ENCODE measurements at regions not wholly inside any gene's neighbourhood (a gene's known extent, or its start where the extent isn't known, plus 50 kb on each side); places are given as distances from the start of the nearest gene placed in this dataset.
A peak's percentile ranks its signal among the peaks of the same experiment; 100 is the strongest.
"Not testable (repeated sequence)": the region's sequence is repeated elsewhere in the genome, so short reads cannot be mapped to it uniquely, and the experiment has no call there.

DNA sequence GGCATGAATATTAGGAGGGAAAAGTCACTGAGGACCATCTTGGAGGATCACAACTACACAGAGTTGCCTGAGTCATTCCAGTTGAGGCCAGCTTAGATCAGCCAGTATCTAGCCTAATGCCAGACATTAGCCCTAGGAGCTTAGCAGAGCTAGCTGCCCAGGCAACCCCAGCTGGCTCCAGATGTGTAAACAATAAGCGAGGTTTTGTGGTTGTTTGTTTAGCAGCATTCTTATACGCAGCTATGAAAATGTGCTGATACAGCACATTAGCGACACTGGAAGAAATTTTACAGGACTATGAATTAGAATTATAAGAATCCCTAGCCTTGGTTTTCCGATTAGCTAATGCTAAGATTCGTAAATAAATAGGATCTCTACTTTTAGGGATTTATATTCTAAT is 59.3 kb downstream of the BTBD3 start:
- no peak for DNase-seq

DNA sequence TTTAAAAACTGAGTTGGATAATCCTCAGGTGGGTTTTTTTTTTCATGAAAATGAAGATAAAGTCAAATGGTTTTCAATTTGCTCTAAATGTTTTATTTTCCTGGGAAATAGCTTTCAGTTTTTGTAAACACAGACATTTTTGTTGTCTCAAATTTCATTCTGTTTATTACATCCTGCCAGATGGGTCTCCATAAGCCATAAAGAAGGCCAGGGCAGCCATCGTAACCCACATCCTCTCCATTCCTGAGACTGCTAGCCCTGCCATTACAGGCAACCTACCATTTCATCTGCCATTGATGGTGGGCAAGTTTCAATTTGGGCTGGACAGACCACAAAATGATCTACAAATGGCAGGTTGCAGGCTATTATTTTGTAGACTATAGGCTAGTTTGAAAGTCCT is 60.8 kb downstream of the BTBD3 start:
- no peak for DNase-seq

DNA sequence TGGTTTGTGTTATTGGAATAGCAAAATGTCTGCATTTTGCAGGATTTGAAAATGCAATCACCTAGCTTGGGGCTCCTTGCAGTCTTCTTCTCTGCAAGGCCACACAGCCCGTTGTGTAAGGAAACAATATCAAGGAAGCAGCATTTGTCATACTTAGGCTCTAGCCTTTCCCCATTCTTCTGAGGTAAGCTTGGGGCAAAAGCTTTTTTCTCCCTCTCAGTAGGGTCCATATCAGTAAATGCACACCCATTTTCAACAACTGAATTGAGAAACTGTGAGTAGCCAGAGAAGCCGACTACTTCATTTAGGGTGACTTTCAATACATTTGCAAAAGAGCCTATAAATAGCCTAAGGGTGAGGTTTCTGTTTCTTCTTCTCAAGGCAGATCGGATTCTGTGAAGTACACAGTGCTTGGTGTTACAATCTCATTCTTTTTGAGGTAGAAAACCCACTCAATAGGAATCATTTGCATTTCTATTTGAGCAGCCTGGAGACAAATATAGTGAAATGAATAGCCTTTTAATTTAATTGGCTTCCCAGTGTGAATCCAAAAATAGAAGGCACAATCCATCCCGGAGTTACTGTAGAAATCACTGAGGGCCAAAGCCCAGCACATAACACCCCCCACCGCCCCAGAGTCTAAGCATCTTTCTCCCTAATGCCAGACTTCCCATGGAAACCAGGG is 61.8 kb downstream of the BTBD3 start:
- peak in 3 of 14 donors; percentile 4 to 11 (median 9) for DNase-seq

DNA sequence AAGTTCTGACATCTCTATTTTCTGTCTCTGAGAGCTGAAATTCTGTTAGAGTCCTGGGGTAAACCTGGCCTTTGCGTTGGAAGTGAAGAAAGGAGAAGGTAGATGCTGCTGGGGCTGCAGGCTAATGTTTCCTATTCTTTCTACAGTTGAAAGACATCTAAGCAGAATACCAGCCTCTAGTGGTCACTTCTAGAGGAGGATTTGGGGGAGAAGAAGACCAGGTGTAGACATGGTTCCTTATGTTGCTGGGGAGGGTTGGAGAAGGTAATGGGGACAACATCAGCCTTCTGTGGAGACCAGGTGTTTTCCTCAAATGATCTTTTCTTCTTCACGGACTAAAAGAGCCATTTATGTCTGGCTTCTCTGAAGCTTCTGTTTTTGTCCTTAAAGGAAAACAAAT is 62.6 kb downstream of the BTBD3 start:
- no peak for DNase-seq

DNA sequence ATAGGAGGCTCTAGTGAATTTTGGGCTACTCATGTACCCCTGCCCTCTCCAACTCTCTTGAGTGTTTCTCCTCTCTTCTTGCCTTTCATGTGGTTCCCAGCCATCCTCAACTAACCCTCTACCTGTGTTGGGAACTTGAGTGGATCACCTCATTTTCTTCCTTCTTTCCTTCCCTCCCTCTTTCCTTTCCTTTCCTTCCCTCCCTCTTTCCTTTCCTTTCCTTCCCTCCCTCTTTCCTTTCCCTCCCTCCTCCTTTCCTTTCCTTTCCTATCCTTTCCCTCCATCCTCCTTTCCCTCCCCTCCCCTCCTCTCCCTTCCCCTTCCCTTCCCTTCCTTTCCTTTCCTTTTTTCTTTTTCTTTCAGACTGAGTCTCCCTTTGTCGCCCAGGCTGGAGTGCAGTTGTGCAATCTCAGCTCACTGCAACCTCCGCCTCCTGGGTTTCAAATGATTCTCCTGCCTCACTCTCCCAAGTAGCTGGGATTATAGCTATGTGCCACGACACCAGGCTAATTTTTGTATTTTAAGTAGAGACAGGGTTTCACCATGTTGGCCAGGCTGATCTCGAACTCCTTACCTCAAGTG is 63.8 kb downstream of the BTBD3 start:
- DNase-seq = no peak

DNA sequence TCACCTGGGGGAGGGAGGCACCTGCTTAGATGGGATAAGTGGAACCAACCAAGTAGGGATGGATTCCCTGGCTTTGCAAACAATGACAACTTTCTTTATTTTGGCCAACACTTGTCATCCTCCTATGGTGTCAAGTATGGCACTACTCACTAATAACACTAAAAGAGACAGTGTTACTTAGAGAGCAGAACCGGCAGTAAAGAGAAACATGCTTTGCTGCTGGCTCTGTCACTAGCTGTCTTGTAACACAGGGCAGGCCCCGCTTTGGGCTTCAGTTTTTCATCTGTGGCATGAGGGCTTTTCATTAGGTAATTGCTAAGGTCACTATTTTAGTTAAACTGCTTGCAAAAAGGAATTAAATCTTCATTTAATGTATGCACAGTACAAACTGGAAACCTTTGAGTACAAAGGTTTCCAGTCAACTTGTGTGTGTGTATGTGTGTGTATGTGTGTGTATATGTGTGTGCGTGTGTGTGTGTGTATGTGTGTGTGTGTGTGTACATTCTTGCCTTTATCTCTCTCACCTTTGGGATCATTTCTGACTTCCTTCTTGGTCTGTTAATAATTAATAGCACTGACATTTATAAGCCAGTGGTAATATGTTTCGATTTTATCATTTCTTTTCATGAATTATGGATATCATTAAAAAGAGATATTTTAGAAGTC is 64.7 kb downstream of the BTBD3 start:
- DNase-seq = no peak

DNA sequence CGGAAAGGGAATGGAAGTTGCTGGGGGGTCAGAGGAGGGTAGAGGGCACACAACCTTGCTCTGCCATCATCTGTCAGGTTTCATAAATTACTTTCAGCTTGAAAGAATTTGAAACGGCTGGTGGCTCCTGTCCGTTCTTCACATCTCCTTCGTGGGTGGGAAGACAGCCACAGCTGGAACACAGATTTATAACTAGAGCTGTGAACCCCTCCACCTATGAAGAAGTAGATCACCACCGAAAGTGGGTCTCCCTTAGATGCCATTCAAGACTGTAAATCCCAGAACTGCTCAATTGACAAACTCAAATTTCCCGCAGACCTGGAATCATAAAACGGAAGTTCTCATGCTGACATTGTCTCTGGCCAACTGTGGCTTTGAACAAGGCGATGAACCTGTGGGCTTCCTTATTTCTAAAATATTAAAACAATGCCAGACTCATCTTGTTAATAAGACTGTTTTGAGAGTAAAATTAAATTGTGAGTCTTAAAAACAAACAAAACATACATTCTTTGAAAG is 65.3 kb downstream of the BTBD3 start:
- DNase-seq = no peak

DNA sequence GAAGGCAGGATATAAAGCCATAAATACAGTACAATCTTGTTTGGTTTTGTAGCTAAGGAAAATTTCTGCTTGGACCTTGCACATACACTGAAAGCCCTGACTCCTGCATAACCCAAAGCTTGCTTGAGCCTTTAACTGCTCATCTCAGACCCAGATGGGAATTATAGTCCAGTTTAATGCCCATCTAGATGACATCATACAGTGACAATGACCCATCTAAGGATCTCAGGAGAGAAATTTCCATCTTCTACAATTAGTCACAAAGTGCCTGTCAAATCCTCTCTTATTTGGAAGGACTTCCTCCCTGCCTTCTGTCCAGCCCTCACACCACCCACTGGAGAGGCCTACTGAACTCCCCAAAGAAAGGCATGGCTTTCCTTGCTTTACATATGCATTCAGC is 69.3 kb downstream of the BTBD3 start:
- DNase-seq = no peak

DNA sequence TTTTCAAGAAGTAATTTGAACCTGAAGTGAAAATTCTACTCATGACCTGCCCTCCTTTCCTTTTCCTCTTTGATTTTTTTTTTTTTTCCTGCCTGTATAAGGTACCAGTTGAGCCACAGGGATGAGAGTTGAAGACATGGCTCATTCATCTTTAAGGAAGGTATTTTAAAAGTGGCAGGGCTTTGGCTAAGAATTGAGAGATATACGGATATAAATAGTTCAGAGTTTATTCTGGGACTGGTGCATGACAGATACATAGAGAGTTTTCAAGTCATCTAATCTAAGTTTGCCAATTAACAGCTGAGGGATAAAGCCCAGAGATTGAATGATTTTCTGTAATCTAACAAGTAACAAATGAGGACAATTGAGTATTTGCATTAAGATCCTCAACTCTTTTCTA is 69.8 kb downstream of the BTBD3 start:
- no peak for DNase-seq

DNA sequence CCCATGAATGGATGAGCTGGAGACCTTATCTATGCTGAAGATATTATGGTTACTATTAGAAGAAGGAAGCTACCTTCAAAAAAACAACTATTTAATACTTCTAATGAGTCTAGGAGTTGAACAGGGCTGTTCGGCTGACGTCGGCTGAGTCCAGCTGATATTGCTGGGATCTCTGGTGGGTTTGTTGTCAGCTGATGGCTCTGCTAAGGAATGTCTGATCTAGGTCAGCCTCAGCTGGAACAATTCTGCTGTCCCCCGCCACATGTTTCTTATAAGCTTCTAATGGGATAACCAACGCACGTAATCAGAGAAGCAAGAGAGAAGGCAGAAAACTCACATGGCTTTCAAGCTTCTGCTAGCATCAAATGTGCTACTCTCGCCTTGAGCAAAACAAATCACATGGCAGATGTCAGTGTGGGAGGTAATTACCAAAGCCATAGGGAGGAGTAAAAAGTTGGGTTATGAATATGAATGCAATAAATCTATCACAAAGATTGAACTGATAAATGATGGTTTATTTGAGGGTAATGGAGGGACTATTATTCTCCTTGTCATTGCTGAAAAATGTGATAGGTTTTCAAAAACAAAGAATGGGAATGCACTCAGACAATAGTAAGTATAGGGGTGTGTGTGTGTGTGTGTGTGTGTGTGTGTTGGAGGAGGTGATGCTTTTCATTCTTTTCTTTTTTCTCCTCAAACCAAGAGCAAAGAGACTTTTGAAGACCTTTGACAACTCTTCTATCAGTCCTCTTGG is 71.5 kb downstream of the BTBD3 start:
- DNase-seq = no peak

DNA sequence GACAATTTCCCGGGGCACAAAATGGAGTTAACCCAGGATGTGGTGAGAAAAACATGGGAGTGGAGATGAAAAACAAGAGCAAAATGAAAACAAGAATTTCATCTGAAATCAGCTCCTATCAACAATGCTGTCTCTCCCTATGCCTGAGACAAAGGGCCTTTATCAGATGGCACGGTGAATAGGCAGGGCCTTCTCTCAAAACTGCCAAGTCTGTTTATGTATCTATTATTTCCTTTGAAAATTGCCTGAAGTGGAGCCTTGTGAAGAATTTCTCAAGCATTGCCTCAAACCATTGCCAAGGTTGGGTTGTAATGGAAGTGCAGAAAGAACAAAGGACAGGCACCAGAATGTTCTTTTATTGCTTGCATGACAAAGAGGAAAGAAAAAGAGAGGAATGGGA is 74.7 kb downstream of the BTBD3 start:
- DNase-seq = no peak

DNA sequence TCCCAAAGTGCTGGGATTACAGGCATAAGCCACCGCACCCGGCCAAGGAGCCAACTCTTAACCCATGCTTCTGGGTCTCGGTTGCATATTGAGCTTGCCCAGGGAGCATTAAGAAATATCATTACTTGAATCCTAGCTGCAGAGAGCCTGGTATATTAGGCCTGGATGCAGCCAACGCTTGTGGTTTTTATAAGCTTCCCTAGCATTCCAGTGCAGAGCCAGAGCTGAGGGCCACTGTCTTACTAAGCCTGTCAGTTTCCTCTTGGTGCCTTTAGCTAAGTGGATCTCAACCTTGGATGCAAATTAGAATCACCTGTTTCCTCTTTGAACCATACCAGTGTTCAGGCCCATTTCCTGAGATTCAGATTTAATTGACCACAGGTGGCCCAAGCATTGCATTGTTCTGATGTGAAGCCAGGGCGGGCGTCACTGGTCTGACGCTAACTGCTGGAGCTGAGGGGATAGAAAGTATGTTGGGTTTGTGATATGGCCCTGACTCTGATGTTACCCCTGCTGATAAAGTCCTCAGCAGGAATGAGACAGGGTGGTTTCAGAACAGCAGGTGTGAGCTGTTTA is 76.3 kb downstream of the BTBD3 start:
- DNase-seq = no peak

DNA sequence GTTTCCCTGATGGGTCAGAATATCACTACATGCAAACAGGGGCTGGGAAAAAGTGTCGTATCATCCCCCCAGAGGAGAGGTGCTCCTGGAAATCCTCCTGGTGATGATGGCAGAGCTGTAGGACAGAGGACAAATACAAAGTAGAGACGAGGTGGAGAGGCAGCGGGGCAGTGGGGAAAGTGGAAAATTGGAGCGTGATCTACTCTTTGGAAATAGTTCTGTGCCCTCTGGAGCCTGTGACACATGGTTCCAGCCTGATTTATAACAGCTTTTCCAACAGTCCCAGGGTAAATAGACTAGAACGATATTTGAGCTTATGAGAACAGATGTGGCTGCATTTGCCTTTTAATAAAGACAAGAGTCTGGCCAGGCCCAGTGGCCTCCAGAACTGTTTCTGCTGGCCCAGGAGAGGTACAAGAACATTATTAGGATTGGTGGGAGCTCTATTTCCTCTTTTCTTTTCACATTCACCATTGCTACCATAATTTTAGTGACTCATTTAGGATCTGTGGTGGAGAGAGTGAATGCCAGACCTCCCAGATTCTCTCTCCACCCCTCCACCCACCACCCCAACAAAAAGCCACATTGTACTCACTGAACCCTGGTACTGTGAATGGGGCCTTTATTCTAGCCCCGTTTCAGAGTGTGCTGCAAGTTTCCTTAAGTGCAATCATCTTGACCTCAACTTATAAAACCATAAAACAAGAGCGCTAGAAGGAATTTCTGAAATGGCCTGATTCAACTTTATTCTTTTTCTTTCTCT is 78.3 kb downstream of the BTBD3 start:
- peak in 11 of 14 donors; percentile 17 to 68 (median 42) for DNase-seq

DNA sequence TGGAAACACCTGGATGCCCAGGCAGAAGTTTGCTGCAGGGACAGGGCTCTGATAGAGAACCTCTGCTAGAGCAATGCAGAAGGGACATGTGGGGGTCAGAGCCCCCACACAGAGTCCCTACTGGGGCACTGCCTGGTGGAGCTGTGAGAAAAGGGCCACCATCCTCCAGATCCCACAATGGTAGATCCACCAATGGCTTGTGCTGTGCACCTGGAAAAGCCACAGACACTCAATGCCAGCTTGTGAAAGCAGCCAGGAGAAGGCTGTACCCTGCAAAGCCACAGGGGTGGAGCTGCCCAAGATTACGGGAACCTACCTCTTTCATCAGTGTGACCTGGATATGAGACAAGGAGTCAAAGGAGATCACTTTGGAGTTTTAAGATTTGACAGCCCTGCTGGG is 87.1 kb downstream of the BTBD3 start:
- not testable (repeated sequence) for DNase-seq

DNA sequence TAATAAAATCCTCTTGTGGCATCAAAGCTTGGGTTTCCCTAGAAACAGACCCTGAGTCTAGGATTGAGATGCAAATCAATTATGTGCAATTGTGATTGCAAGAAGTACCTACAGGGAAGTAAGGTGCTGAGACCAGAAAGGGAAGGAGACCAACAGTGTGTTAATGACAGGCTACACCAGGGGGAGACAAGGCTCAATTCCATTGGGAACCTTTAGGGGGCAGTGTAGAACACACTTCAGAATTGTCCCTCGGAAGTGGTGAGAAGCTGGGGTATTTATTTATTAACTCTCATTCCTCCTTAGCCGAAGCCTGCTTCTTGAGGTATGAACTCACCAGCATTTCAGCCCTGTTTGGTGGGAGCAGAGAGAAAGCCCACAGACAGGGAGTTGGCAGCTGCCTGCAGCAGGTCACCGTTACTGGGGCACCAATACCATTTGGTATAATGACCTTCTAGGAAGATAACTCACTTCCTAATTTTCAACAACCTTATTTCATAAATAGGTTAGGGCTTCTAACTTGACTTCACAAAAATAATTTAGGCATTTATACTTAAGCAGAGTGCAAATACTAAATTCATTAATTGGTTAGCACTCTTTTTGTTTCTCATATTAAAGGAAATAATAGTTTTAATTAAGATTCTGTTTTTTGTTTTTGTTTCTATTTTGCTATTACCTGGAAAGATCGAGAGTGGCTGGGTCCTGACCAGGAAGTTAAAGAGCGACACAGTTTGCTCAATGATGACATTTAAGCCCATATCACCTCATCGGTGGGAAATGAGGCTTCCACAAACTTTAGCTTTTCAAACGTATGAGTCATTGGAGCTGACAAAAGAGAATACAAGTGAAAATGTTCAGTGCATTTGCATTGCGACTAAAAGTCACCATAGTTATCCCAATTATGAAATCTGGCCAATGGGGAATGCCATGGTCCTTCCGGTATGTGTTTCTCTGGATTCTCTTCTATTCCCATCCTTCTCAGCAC is 94.8 kb downstream of the BTBD3 start:
- peak in 4 of 14 donors; percentile 11 to 36 (median 28) for DNase-seq

DNA sequence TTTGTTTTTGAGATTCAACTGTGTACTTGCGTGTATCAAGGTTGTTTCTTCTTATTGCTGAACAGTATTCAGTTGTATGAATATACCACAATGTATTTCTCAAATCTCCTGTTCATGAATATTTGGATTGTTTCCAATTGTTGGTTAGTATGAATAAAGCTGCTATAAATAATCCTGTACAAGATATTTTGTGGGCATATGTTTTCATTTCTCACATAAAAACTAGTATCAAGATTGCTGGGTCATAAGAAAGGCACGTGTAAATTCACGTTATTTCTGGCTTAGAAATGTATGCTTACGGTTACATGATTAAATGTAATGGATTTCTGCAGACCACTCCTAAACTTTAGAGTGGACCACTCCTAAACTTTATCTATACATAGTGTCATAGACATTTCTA is 96.6 kb downstream of the BTBD3 start:
- no peak for DNase-seq

DNA sequence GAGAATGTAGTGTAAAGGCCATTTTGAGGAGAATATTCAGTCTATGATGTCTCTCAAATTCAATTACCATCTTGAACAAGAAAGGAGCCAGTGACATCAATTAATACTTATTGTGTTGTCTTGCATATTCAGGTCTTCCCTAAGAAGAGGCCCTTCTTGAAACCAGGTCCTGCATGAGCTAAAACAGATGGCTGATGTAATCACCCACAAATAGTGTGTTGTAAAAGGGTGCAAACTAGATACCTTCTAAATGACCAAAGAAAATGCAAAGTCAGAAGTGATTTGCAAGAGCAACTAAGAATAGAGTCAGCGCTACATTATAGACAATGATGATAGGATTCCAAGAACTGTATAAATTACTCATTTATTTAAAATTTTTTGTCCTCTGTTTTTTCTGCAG is 97.0 kb downstream of the BTBD3 start:
- DNase-seq = no peak

DNA sequence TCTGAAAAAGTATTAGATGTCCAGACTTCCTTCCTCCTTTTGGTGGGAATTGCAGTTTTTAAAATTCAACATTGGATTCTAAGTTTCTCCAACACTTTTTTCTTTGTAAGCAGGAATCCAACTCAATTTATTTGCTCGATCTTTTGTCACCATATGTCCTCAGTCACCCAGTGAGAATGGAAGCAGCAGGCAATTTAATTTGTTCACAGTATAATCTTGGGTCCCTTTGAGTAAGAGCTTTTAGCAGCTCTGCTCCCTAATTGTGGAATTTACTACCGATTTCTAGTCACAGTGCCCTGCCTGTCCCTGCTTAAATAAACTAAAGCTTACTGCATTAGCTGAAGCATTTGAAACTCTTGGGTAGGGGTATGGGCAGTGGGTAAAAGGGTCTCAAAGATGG is 98.6 kb downstream of the BTBD3 start:
- no peak for DNase-seq

DNA sequence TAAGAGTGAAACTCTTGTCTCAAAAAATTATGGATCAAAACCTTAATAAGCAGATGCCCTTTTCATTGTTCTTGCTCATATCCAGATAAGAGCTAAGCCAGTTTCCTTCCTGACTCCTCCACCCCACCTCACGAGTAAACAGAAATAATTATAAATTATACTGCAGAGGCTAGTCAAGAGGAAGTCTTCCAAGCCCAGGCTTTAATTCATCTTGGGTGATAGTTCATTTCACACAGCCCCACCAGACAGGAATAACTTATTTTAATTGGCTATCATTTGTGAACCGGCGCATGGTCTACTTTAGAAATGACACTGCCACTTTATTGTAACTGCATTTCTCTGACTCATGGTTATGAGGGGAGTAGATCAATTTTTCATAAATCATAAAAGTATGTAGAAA is 102.0 kb downstream of the BTBD3 start:
- DNase-seq = no peak

DNA sequence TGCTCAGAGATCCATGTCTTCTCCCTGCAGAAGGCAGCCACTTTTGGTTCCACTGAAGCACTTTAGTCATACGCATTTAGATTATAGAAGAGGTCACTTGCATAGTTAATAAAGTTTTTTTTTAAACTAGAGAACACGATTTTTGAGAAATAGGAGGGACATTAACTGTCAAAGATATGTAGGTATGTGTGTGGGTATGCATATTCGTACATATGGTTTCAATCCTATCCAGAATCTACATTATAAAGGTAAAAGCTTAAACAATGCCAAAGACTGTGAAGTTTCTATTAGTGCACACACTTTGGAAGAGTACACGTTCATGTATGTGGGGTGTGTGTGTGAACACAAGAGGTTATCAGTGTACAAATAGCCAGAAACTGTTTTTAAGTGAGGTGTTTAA is 103.2 kb downstream of the BTBD3 start:
- no peak for DNase-seq

DNA sequence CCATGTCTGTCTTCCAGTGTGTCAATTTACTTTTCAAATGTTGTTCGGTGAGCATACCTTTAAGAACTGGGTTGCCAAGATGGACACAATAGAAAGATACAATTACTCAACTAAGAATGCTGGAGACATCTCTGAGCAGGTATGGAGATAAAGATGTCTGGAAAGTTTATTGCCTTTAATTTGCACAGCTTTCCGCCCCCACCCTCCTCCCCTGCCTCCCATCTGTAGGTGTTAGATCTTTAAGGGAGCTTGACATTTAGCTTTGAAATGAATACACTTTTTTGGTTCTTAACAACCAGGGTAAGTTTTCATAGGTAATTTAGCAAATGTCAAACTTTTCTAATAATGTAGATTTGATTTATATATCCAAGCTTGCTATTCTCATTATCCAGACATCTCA is 104.4 kb downstream of the BTBD3 start:
- DNase-seq = no peak
